Activated CD4-positive, alpha-beta T cell treated with anti-CD3 and anti-CD28 coated beads for 4 hours (primary cell): ENCODE measurements at regions not wholly inside any gene's neighbourhood (a gene's known extent, or its start where the extent isn't known, plus 50 kb on each side); places are given as distances from the start of the nearest gene placed in this dataset.

Experiments
- DNase-seq, 2 donors: peaks; one replicate each; pipeline ENCODE4 v3.0.0-alpha.2; 2020

GRCh38 chr14:36028218-36028617, 148.3 kb downstream of the PTCSC3 start:
- DNase-seq = no peak

- no peak for DNase-seq
Observed at GRCh38 chr14:36027354-36027753, 149.2 kb downstream of the PTCSC3 start.

GRCh38 chr14:36022765-36023410, 153.6 kb downstream of the PTCSC3 start:
- no peak for DNase-seq

- DNase-seq = no peak
Observed at GRCh38 chr14:36021591-36022320, 154.8 kb downstream of the PTCSC3 start.

GRCh38 chr14:36021030-36021422, 155.5 kb downstream of the PTCSC3 start:
- no peak for DNase-seq

- no peak for DNase-seq
Observed at GRCh38 chr14:36020120-36021029, 156.1 kb downstream of the PTCSC3 start.

- DNase-seq = no peak
Observed at GRCh38 chr14:36019126-36019525, 157.4 kb downstream of the PTCSC3 start.

GRCh38 chr14:36014236-36014635, 162.3 kb downstream of the PTCSC3 start:
- DNase-seq = no peak

GRCh38 chr14:36013483-36013882, 163.0 kb downstream of the PTCSC3 start:
- DNase-seq = no peak

- no peak for DNase-seq
Observed at GRCh38 chr14:36012621-36013020, 163.9 kb downstream of the PTCSC3 start.

GRCh38 chr14:36009643-36010042, 166.9 kb downstream of the PTCSC3 start:
- DNase-seq = no peak

GRCh38 chr14:36006623-36007022, 169.9 kb downstream of the PTCSC3 start:
- DNase-seq = no peak

GRCh38 chr14:36005670-36006069, 170.9 kb downstream of the PTCSC3 start:
- no peak for DNase-seq

GRCh38 chr14:36001936-36002335, 174.6 kb downstream of the PTCSC3 start:
- DNase-seq = no peak

- DNase-seq = no peak
Observed at GRCh38 chr14:35999294-35999693, 173.2 kb downstream of the BRMS1L start.

- no peak for DNase-seq
Observed at GRCh38 chr14:35998303-35998702, 172.2 kb downstream of the BRMS1L start.

- no peak for DNase-seq
Observed at GRCh38 chr14:35993684-35993960, 167.5 kb downstream of the BRMS1L start.

GRCh38 chr14:35992816-35993683, 166.9 kb downstream of the BRMS1L start:
- DNase-seq = no peak

GRCh38 chr14:35991356-35991755, 165.2 kb downstream of the BRMS1L start:
- DNase-seq = no peak

- DNase-seq = no peak
Observed at GRCh38 chr14:35989736-35990135, 163.6 kb downstream of the BRMS1L start.

- no peak for DNase-seq
Observed at GRCh38 chr14:35988972-35989690, 163.0 kb downstream of the BRMS1L start.

- DNase-seq = no peak
Observed at GRCh38 chr14:35988550-35988949, 162.4 kb downstream of the BRMS1L start.
